K562 (cell line): ENCODE measurements at regions not wholly inside any gene's neighbourhood (a gene's known extent, or its start where the extent isn't known, plus 50 kb on each side); places are given as distances from the start of the nearest gene placed in this dataset.

Source experiments
- ELF2 ChIP-seq: fragments of 250-450 bp; sonication (Bioruptor Pico); IDR thresholded peaks from 2 replicates; pipeline ENCODE4 v1.5.0; 2021; ENCODE audit warnings: mild to moderate bottlenecking
- ETV6 ChIP-seq, 3 experiments: fragments of 150-350 bp in 1 of 3; sonication (generic) in 1 of 3; formaldehyde crosslinking in 1 of 3; IDR thresholded peaks; 2 replicates each; pipeline versions ENCODE4 v1.6.1 to v1.8.0; 2014 to 2022; ENCODE audit warnings: borderline replicate concordance in 2 of 3, low read depth in 2 of 3, antibody characterized with exemption in 1 of 3, low read length in 1 of 3, mild to moderate bottlenecking in 1 of 3, missing genetic modification reagents in 1 of 3
- HEY1 ChIP-seq: fragments of 250-450 bp; sonication (Bioruptor Pico); IDR thresholded peaks from 2 replicates; pipeline ENCODE4 v1.5.0; 2020; ENCODE audit warnings: mild to moderate bottlenecking, moderate library complexity, borderline replicate concordance
- POLR3A ChIP-seq: IDR thresholded peaks from 2 replicates; pipeline ENCODE4 v1.6.1; 2011; ENCODE audit warnings: borderline replicate concordance, mild to moderate bottlenecking, moderate library complexity; ENCODE audit not compliant: insufficient read length, insufficient read depth; ENCODE audit errors: extremely low read depth
- SMAD1 ChIP-seq: fragments of 150-350 bp; IDR thresholded peaks from 2 replicates; pipeline ENCODE4 v1.6.1; 2014; ENCODE audit warnings: low read length, low read depth; ENCODE audit not compliant: partially characterized antibody
- SPI1 ChIP-seq: IDR thresholded peaks from 2 replicates; pipeline ENCODE4 v1.6.1; 2011; ENCODE audit warnings: low read depth, low read length, control low read depth, borderline replicate concordance
- TF ChIP-seq, protein P1 (sequence below): sonication (generic); formaldehyde crosslinking; IDR thresholded peaks from 2 replicates; pipeline ENCODE4 v1.8.0; 2022; ENCODE audit warnings: mild to moderate bottlenecking, missing genetic modification reagents
- TF ChIP-seq, protein P2 (sequence below), 2 experiments: fragments of 450-650 bp; formaldehyde crosslinking in 1 of 2; IDR thresholded peaks; 2 replicates each; pipeline versions ENCODE4 v1.4.0 to v1.6.1; 2014 to 2020; ENCODE audit warnings: mild to moderate bottlenecking in 2 of 2, borderline replicate concordance in 1 of 2, low read depth in 1 of 2
- TF ChIP-seq, protein P3 (sequence below): sonication (generic); formaldehyde crosslinking; IDR thresholded peaks from 2 replicates; pipeline ENCODE4 v1.9.0; 2022; ENCODE audit warnings: mild to moderate bottlenecking, missing genetic modification reagents
- TF ChIP-seq, protein P4 (sequence below): fragments of 450-650 bp; formaldehyde crosslinking; IDR thresholded peaks from 2 replicates; pipeline ENCODE4 v1.4.0; 2020; ENCODE audit warnings: mild to moderate bottlenecking, moderate library complexity

DNA sequence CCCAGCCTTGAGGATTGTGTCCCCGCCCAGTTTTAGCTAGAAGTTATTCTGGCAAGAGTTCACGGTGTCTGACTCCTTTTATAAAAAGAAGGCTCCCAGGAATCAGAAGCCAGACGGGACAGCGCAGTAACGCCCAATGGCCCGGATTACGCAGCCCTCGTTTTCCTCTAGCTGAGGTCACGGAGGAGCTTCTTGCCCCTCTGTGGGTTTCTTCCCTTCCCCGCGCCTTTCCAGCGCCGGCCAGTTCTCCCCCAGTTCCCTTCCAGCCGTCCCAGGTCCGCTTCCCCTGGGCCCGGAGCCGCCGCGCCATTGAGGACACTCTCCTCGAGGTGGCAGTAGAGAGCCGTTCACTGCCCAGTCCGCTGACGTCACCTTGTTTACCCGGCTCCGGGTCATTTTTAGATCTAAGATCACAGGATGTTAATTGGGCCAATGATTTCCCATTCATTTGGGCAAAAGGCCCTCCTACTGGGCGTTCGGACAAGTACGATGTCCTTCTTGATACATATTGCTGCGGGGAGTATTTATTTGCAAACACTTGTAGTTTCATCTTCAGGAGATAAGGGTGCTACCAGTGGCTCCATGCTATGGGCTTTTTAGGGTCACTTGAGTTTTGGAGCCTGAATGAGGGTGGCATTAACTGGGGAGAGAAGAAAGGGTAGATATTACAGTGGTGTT lies 81.5 kb upstream of the PPM1B start (continued):
- TF ChIP-seq, protein P1, sequence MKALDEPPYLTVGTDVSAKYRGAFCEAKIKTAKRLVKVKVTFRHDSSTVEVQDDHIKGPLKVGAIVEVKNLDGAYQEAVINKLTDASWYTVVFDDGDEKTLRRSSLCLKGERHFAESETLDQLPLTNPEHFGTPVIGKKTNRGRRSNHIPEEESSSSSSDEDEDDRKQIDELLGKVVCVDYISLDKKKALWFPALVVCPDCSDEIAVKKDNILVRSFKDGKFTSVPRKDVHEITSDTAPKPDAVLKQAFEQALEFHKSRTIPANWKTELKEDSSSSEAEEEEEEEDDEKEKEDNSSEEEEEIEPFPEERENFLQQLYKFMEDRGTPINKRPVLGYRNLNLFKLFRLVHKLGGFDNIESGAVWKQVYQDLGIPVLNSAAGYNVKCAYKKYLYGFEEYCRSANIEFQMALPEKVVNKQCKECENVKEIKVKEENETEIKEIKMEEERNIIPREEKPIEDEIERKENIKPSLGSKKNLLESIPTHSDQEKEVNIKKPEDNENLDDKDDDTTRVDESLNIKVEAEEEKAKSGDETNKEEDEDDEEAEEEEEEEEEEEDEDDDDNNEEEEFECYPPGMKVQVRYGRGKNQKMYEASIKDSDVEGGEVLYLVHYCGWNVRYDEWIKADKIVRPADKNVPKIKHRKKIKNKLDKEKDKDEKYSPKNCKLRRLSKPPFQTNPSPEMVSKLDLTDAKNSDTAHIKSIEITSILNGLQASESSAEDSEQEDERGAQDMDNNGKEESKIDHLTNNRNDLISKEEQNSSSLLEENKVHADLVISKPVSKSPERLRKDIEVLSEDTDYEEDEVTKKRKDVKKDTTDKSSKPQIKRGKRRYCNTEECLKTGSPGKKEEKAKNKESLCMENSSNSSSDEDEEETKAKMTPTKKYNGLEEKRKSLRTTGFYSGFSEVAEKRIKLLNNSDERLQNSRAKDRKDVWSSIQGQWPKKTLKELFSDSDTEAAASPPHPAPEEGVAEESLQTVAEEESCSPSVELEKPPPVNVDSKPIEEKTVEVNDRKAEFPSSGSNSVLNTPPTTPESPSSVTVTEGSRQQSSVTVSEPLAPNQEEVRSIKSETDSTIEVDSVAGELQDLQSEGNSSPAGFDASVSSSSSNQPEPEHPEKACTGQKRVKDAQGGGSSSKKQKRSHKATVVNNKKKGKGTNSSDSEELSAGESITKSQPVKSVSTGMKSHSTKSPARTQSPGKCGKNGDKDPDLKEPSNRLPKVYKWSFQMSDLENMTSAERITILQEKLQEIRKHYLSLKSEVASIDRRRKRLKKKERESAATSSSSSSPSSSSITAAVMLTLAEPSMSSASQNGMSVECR (CRISPR knock-in tag), result no peak
- TF ChIP-seq, protein P2, sequence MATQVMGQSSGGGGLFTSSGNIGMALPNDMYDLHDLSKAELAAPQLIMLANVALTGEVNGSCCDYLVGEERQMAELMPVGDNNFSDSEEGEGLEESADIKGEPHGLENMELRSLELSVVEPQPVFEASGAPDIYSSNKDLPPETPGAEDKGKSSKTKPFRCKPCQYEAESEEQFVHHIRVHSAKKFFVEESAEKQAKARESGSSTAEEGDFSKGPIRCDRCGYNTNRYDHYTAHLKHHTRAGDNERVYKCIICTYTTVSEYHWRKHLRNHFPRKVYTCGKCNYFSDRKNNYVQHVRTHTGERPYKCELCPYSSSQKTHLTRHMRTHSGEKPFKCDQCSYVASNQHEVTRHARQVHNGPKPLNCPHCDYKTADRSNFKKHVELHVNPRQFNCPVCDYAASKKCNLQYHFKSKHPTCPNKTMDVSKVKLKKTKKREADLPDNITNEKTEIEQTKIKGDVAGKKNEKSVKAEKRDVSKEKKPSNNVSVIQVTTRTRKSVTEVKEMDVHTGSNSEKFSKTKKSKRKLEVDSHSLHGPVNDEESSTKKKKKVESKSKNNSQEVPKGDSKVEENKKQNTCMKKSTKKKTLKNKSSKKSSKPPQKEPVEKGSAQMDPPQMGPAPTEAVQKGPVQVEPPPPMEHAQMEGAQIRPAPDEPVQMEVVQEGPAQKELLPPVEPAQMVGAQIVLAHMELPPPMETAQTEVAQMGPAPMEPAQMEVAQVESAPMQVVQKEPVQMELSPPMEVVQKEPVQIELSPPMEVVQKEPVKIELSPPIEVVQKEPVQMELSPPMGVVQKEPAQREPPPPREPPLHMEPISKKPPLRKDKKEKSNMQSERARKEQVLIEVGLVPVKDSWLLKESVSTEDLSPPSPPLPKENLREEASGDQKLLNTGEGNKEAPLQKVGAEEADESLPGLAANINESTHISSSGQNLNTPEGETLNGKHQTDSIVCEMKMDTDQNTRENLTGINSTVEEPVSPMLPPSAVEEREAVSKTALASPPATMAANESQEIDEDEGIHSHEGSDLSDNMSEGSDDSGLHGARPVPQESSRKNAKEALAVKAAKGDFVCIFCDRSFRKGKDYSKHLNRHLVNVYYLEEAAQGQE (IDR thresholded peaks at IDR 0.05; ENCODE audit: borderline replicate concordance), result peak; percentile 82
- TF ChIP-seq, protein P2 (CRISPR knock-in tag; IDR thresholded peaks at IDR 0.05; ENCODE audit: low read depth), result no peak
- no peak for TF ChIP-seq ELF2 (CRISPR knock-in tag)
- TF ChIP-seq, protein P3, sequence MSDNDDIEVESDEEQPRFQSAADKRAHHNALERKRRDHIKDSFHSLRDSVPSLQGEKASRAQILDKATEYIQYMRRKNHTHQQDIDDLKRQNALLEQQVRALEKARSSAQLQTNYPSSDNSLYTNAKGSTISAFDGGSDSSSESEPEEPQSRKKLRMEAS, result no peak
- TF ChIP-seq SPI1, result peak; percentile 53; the same call in 1 of the 2 replicates
- TF ChIP-seq ETV6 (IDR thresholded peaks at IDR 0.05; ENCODE audit: borderline replicate concordance in 1 of 2, low read depth in 2 of 2, low read length in 1 of 2), result no peak
- no peak for TF ChIP-seq ETV6 (CRISPR knock-in tag; IDR thresholded peaks at IDR 0.05; ENCODE audit: borderline replicate concordance)
- no peak for TF ChIP-seq HEY1 (CRISPR knock-in tag)
- TF ChIP-seq SMAD1, result no peak
- no peak for TF ChIP-seq POLR3A
- TF ChIP-seq, protein P4, sequence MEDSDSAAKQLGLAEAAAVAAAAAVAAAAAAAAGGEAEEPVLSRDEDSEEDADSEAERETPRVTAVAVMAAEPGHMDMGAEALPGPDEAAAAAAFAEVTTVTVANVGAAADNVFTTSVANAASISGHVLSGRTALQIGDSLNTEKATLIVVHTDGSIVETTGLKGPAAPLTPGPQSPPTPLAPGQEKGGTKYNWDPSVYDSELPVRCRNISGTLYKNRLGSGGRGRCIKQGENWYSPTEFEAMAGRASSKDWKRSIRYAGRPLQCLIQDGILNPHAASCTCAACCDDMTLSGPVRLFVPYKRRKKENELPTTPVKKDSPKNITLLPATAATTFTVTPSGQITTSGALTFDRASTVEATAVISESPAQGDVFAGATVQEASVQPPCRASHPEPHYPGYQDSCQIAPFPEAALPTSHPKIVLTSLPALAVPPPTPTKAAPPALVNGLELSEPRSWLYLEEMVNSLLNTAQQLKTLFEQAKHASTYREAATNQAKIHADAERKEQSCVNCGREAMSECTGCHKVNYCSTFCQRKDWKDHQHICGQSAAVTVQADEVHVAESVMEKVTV (CRISPR knock-in tag), result peak; percentile 83
